Nephron progenitor cell (in vitro differentiated cells): ENCODE measurements at regions not wholly inside any gene's neighbourhood (a gene's known extent, or its start where the extent isn't known, plus 50 kb on each side); places are given as distances from the start of the nearest gene placed in this dataset.

Experiments
- DNase-seq: peaks from one replicate; pipeline ENCODE4 v3.0.0; 2021
- H3K27ac Mint-ChIP-seq: 2 replicates; pipeline ENCODE4 v1.8.0; 2021; ENCODE audit warnings: mild to moderate bottlenecking, moderate library complexity, mixed read lengths
- H3K27me3 Mint-ChIP-seq: 2 replicates; pipeline ENCODE4 v1.8.0; 2021; ENCODE audit warnings: mild to moderate bottlenecking, low read depth, mixed read lengths; ENCODE audit not compliant: poor library complexity
- H3K36me3 Mint-ChIP-seq: 2 replicates; pipeline ENCODE4 v1.8.0; 2021; ENCODE audit warnings: low read depth, mixed read lengths
- H3K4me1 Mint-ChIP-seq: 2 replicates; pipeline ENCODE4 v1.8.0; 2021; ENCODE audit warnings: mixed read lengths
- H3K4me3 Mint-ChIP-seq: 2 replicates; pipeline ENCODE4 v1.8.0; 2021; ENCODE audit warnings: mild to moderate bottlenecking, moderate library complexity, mixed read lengths
- H3K9me3 Mint-ChIP-seq: 2 replicates; pipeline ENCODE4 v1.8.0; 2021; ENCODE audit warnings: mild to moderate bottlenecking, moderate library complexity, mixed read lengths
- TF ChIP-seq, protein P1 (sequence below): fragments of 200-600 bp; sonication (generic); IDR thresholded peaks from 2 replicates; pipeline ENCODE4 v1.5.0; 2021; ENCODE audit warnings: antibody characterized with exemption

DNA sequence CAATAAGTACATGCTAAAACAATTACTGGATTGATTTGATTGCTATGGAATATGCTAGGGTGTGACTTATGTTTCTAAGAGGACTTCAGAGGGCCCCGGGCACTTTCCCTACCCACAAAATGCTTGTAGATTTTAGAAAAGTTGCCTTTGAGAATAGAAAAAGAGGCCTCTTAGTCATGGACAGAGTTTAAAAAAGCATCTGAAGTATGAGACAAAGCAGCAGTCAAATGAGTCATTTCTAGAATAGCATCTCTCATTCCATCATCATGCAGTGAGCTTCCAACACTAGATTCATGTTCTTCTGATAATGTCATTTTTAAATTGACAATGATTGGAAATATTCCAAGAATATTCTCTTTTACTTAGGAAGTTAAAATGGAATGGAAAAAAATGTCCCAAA is 675.1 kb upstream of the PCDH15 start:
- DNase-seq, result no peak
- H3K9me3 Mint-ChIP-seq, result peaks cover 13% of the 10 kb centered on the region
- H3K36me3 Mint-ChIP-seq, result no peaks in the 10 kb centered on the region
- no peaks in the 10 kb centered on the region for H3K27me3 Mint-ChIP-seq
- H3K4me1 Mint-ChIP-seq, result no peaks in the 10 kb centered on the region
- no peak overlapping the region for H3K27ac Mint-ChIP-seq
- H3K4me3 Mint-ChIP-seq, result no peak overlapping the region
- TF ChIP-seq, protein P1, sequence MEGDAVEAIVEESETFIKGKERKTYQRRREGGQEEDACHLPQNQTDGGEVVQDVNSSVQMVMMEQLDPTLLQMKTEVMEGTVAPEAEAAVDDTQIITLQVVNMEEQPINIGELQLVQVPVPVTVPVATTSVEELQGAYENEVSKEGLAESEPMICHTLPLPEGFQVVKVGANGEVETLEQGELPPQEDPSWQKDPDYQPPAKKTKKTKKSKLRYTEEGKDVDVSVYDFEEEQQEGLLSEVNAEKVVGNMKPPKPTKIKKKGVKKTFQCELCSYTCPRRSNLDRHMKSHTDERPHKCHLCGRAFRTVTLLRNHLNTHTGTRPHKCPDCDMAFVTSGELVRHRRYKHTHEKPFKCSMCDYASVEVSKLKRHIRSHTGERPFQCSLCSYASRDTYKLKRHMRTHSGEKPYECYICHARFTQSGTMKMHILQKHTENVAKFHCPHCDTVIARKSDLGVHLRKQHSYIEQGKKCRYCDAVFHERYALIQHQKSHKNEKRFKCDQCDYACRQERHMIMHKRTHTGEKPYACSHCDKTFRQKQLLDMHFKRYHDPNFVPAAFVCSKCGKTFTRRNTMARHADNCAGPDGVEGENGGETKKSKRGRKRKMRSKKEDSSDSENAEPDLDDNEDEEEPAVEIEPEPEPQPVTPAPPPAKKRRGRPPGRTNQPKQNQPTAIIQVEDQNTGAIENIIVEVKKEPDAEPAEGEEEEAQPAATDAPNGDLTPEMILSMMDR, result no peak

DNA sequence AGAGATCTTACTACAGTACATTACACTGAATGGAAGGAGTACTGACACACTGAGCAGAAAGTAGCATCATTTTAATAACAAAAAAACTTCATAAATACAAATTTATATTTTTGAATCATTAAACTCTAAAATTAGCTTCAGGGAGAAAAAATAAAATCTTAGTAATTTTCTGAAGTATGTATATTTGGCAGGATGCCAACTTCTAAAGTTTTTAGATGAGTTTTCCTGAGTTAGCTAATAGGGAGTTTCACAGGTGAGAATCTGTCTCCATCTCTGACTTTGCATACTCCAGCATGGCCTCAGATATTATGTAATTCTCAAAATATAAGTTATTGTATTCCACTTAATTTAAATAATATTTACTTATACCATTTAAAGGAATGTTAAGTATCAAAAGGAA is 673.2 kb upstream of the PCDH15 start:
- H3K4me3 Mint-ChIP-seq, result no peak overlapping the region
- H3K9me3 Mint-ChIP-seq, result no peaks in the 10 kb centered on the region
- no peaks in the 10 kb centered on the region for H3K4me1 Mint-ChIP-seq
- TF ChIP-seq, protein P1, result no peak
- H3K27ac Mint-ChIP-seq, result no peak overlapping the region
- no peak for DNase-seq
- H3K36me3 Mint-ChIP-seq, result no peaks in the 10 kb centered on the region
- no peaks in the 10 kb centered on the region for H3K27me3 Mint-ChIP-seq

DNA sequence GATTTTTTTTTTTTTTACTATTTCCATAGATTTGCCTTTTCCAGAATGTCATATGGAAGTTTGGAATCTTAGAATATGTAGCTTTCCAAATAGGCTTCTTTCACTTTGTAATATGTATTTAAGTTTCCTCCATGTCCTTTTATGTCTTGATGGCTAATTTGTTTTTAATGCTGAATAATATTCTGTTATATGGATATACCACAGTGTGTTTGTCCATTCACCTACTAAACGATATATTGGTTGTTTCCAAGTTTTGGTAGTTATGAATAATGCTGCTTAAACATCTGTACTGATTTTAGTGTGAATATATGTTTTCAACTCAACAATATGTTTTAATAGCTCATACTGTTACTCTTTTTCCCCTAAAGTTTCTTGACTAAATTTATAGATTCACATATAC is 669.8 kb upstream of the PCDH15 start:
- Mint-ChIP-seq H3K9me3 (no peaks in the 10 kb centered on the region), H3K27ac (no peak overlapping the region), H3K36me3 (no peaks in the 10 kb centered on the region), H3K4me1 (no peaks in the 10 kb centered on the region), H3K27me3 (no peaks in the 10 kb centered on the region), H3K4me3 (no peak overlapping the region)
- no peak for DNase-seq
- TF ChIP-seq, protein P1, result no peak

DNA sequence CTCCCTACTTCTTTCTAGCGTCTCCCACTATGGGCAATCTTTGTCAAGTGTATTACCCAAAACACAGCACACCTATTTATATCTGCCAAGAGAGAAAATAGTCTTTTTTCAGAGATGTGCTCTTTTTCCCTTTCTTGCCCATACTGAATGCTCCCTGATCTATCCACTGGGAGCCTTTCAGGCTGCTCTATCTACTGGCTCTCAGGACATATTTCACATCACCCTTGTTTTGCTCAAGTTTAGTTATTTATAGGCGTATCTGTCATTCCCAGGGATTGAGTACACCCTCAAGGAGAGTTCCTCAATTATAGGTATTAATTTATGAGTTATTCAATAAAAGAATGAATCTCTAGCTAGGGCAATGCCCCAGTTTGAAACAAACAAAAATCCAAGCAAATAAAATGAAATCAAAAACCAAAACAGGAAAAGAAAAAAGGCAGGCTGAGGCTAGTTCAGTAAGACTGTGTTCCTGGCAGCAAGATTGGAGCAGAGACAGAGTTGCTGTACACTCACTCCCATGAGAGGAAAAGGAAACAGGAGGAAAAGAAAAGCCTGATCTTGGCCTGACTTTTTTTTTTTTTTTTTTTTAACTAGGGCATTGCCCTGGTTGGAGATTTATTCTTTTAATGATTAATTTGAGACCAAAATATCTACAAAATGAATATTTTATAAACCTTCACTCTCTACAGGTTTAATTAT is 665.9 kb upstream of the PCDH15 start:
- no peaks in the 10 kb centered on the region for H3K4me1 Mint-ChIP-seq
- no peaks in the 10 kb centered on the region for H3K27me3 Mint-ChIP-seq
- no peaks in the 10 kb centered on the region for H3K36me3 Mint-ChIP-seq
- DNase-seq, result no peak
- H3K27ac Mint-ChIP-seq, result peak overlapping the region; percentile 93
- no peaks in the 10 kb centered on the region for H3K9me3 Mint-ChIP-seq
- TF ChIP-seq, protein P1, result no peak
- H3K4me3 Mint-ChIP-seq, result no peak overlapping the region

DNA sequence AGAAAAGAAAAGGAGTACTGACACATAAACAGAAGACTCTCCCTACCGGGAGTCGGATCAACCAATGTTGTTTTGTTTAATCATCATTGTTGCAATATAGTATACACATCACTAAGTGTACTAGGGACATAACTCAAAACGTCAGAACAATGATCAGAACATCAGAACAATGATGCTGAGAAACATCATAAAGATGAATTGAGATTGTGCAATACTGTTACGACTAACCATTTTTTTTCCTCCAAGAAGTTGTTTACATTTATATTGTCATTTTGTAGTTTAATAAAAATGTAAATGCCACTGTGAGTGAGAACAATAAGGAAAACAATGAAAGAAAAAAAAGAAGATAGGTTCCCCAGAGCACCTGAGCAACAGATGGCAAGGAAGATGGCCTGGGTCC is 663.1 kb upstream of the PCDH15 start:
- H3K36me3 Mint-ChIP-seq, result no peaks in the 10 kb centered on the region
- H3K27me3 Mint-ChIP-seq, result no peaks in the 10 kb centered on the region
- no peak overlapping the region for H3K27ac Mint-ChIP-seq
- DNase-seq, result no peak
- TF ChIP-seq, protein P1, result no peak
- no peaks in the 10 kb centered on the region for H3K9me3 Mint-ChIP-seq
- no peaks in the 10 kb centered on the region for H3K4me1 Mint-ChIP-seq
- H3K4me3 Mint-ChIP-seq, result no peak overlapping the region

DNA sequence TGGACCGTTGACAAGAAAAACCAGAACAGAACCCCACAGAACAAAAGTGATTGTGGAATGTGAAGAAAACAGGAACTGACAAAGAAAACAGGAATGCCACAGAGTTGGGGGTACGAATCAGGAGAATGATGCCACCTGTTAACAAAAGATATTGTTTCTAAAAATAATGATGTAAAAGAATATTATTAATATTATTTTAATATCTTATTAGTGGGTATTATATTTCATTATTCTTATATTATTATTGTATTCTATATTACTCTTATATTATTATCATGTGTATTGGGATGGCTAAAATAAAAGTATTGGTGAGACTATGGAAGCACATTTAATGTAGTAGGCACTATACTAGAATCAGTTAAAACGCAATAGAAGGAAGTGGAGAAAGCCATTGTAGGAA is 659.0 kb upstream of the PCDH15 start:
- Mint-ChIP-seq H3K36me3 (no peaks in the 10 kb centered on the region), H3K4me3 (no peak overlapping the region), H3K9me3 (no peaks in the 10 kb centered on the region), H3K27ac (no peak overlapping the region), H3K27me3 (no peaks in the 10 kb centered on the region), H3K4me1 (no peaks in the 10 kb centered on the region)
- TF ChIP-seq, protein P1, result no peak
- DNase-seq, result no peak
